ENCODE measurements at regions not wholly inside any gene's neighbourhood (a gene's known extent, or its start where the extent isn't known, plus 50 kb on each side); places are given as distances from the start of the nearest gene placed in this dataset.

DNA sequence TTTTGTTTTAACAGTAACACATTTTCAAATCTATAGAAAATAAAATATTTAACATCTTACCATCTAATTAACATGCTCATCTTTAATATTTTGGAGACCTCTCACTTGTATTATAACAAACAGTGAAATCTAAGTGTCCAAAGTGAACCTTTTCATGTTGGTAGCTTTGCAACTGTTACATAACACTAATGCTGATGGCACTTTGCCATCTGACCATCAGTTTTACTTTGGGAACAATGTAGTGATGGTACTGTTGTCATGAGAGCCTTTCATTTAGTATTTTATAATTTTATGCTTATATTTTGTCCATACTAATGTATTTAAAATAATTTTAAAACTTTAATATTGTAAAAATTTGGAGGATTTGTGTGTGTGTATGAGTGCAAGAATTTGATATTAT is 1017.0 kb upstream of the KCND2 start:
- TF ChIP-seq, protein P1, sequence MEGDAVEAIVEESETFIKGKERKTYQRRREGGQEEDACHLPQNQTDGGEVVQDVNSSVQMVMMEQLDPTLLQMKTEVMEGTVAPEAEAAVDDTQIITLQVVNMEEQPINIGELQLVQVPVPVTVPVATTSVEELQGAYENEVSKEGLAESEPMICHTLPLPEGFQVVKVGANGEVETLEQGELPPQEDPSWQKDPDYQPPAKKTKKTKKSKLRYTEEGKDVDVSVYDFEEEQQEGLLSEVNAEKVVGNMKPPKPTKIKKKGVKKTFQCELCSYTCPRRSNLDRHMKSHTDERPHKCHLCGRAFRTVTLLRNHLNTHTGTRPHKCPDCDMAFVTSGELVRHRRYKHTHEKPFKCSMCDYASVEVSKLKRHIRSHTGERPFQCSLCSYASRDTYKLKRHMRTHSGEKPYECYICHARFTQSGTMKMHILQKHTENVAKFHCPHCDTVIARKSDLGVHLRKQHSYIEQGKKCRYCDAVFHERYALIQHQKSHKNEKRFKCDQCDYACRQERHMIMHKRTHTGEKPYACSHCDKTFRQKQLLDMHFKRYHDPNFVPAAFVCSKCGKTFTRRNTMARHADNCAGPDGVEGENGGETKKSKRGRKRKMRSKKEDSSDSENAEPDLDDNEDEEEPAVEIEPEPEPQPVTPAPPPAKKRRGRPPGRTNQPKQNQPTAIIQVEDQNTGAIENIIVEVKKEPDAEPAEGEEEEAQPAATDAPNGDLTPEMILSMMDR (IDR thresholded peaks at IDR 0.05) = no peak
- TF ChIP-seq POLR2A (IDR thresholded peaks at IDR 0.05) = no peak

All from heart left ventricle (tissue), 13 donors.